Activated CD4-positive, alpha-beta T cell treated with anti-CD3 and anti-CD28 coated beads, Interleukin-2, Interleukin-4, amounts not matched to agents 100 ng/mL and 50 ng/mL, durations not matched to agents 16 hours and 8 hours (primary cell): ENCODE measurements at regions not wholly inside any gene's neighbourhood (a gene's known extent, or its start where the extent isn't known, plus 50 kb on each side); places are given as distances from the start of the nearest gene placed in this dataset.

ENCODE experiments used
- DNase-seq: peaks from one replicate; pipeline ENCODE4 v3.0.0-alpha.2; 2020; ENCODE audit warnings: low spot score

DNA sequence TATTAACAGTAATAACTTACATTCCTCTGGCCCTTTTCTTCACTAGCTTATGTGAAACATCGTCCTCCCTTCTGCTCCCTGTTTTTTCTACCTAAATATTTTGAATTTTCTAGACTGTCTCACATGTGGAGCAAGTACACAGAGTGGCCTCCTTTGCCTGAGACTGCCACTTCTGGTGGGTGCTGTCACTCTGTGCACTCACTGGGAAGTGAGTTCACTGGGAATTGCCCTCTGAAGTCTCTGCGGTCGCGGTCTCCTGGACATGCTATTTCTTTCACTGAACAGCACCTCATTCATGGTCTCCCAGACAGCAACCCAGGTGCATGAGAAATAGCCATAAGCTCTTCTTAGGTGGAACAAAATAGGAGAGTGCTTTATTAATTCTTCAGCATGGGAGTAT, 1179.7 kb upstream of the ADGRL3 start:
- DNase-seq: no peak

DNA sequence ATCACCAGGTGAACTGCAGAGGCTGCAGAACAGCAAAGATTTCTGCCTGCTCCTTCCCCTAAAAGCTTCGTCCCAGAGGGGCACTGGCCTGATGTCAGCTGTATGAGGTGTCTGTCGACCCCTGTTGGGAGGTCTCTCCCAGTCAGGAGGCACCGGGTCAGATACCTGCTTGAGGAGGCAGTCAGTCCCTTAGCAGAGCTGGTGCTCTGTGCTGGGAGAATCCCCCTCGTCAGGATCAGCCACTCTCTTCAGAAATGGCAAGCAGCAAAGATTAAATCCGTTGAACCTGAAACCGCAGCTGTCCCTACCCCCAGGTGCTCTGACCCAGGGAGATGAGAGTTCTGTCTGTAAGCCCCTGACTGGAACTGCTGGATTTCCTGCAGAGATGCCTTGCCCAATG, 1166.3 kb upstream of the ADGRL3 start:
- no peak for DNase-seq

DNA sequence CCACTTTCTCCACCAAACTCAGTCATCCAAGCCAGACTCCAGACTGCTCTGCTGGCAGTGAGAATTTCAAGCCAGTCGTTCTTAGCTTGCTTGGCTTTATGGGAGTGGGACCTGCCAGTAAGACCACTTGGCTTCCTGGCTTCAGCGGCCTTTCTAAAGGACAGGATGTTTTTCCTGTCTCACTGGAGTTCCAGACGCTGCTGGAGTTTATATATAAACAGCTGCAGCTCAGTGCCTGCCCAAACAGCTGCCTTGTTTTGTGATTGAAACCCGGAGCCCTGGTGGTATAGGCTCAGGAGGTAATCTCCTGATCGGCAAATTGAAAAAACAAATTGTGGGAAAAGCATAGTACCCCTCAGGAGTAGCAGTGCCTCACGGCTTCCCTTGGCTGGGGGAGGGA, 1165.8 kb upstream of the ADGRL3 start:
- no peak for DNase-seq

DNA sequence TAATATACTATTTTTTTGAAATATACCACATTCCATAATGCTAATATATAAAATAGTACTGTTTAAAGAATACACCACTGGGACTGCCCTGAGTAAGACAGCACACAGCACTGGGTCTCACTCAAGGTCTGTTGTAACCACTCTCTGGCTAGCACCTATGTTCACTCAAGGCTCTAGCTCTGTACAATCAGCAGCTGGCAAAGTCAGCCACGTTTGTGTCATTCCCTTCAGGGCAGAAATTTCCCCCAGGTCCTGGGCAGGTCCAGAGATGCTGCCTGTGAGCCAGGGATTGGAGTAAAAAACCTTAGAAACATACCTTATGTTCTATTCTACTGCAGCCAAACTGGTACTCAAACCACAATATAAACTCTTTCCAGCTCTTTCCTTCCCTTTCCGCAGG, 1160.2 kb upstream of the ADGRL3 start:
- no peak for DNase-seq

DNA sequence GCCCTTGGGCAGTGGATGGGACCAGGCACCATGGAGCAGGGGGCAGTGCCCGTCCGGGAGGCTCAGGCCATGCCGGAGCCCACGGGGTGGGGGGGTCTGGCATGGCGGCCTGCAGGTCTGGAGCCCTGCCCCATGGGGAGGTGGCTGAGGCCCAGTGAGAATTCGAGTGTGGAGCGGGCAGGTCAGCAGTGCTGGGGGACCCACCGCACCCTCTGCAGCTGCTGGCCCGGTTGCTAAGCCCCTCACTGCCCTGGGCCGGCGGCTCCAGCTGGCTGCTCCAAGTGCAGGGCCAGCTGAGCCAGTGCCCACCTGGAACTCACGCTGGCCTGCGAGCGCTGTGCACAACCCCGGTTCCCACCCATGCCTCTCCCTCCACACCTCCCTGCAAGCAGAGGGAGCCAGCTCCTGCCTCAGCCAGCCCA, 1157.9 kb upstream of the ADGRL3 start:
- no peak for DNase-seq

DNA sequence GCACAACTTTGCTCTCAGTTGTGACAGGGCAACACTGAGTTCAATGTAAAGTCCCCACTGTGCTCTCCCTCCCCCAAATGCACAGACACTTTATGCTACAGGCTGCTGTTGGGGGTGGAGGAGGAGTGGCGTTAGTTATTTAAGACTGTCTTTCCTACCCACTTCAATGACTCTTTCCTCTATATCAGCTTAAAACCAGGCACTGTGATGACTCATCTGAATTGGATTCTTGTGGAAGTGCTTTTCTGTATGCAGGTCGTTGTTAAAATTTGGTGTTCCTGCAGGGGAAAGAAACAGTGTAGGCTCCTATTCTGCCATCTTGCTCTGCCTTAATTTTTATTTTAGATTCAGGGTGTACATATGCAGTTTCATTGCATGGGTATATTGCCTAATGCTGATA, 1157.2 kb upstream of the ADGRL3 start:
- DNase-seq: no peak

DNA sequence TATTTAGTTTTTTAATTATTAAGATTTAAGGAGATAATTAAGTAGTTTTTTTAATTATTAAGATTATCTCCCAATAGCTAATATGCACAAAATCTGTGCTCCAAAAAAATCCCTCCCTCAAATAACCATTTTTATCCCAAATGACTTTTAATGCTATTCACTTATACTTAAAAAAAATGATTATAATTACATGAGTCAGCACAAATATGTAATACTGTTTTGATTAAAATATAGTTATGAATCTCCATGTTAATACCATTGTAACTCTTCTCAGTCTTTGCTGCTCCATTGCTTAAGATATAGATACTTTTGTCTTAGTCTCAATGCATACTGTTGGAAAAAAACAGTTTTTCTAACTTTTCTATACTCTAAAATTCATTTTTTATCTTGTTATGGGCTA, 1121.1 kb upstream of the ADGRL3 start:
- no peak for DNase-seq

DNA sequence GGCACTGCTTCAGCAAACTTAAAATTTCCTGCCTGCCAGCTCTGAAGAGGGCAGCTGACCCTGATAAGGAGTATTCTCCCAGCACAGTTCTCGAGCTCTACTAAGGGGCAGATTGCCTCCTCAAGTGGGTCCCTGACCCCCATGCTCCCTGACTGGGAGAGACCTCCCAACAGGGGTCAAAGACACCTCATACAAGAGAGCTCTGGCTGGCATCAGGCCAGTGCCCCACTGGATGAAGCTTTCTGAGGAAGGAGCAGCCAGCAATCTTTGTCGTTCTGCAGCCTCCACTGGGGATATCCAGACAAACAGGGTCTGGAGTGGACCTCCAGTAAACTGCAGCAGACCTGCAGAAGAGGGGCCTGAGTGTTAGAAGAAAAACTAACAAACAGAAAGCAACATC, 1118.3 kb upstream of the ADGRL3 start:
- no peak for DNase-seq

DNA sequence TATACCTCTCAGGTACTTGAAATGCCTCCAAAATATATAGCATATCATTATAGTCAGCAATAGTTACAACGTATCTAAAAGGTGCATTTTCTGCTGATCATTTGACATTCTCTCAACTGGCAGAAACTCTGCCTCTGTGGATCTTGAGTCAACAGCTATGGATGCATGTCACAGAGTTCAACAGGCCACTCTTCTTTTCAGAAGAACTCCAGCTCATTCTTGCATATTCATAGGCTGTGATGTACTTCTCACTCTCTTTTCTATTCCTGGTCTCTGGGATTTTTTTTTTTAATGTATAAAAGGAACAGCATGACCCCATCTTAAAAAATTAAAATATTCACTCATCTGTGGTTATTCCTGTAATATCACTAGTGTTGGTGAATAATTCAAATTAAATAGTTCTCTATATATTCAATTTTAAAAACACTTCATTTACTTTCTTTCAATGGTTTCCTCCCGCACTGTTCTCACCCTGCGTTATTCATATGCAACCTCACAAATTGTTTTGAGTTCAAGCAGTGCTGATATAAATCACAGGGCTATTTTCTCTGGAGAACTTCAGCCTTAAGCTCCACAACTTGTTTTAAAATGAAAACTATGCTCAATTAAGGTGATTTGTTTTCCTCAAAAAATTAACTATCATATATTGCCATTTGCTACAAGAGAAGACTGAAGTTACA, 1111.2 kb upstream of the ADGRL3 start:
- no peak for DNase-seq

DNA sequence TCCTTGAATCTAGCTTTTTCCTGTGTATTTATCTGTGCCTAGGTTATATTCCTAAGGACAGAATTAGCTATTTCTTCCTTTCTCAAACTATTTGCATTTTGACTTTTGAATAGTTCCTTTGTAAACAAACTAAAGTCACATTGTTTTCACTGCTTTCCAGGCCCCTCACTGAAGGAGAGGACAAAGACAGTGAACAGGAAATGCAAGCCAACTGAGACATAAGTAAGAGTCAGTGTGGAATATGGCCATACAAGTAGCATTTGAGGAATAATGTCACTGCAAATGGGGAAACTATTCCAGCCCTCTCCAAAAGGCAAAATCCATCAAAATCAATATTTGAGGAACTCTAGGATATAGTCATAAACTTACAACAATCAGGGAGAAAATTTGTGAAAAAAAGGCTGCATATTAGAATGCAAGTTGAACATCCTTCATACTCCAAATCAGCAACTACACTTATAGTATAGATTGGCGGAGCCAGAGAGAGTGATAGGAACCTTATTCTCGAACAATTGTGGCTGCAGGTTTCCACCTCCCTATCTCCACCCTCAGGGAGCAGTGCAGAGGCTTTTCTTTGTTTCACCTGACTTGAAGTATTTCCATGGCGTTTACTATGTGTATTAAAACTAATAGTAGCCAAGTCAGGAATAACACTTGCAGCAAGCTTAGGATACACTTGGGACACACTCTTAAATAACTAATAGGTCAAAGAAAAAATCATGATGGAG, 1110.4 kb upstream of the ADGRL3 start:
- DNase-seq: no peak

DNA sequence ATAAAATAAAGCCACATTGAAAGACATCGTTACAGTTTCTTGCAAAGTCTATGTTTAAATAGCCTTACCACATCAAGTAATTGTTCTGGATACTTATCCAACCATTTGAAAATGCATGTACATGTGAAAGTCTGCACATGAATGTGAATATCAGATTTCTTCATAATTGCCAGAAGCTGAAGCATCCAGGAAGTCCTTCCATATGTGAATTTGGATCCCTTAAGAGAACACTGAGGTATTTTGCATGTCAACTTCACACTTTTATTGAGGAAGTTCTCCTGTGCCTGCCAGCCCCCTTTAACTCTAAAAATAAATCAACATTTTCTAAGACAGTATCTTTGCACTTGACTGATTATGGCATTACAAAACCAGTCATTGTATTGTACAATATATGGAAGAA, 1103.5 kb upstream of the ADGRL3 start:
- DNase-seq: no peak

DNA sequence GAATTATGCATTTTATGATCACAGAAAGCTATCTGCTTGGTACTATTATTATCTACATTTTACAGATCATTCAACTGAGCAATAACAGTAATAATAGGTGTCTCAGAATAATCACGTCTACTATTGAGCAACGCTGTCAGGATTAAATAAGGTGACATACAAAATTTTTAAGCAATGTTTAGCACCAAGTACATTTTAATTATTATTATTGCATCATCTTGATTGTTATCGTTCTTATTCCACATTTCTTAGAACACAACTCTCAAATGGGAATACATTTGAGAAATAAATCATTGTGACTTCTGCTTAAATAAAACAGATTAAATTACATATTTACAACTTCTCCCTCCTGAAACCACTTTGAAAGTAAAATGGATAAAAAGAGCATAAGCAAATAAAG, 1083.5 kb upstream of the ADGRL3 start:
- no peak for DNase-seq

DNA sequence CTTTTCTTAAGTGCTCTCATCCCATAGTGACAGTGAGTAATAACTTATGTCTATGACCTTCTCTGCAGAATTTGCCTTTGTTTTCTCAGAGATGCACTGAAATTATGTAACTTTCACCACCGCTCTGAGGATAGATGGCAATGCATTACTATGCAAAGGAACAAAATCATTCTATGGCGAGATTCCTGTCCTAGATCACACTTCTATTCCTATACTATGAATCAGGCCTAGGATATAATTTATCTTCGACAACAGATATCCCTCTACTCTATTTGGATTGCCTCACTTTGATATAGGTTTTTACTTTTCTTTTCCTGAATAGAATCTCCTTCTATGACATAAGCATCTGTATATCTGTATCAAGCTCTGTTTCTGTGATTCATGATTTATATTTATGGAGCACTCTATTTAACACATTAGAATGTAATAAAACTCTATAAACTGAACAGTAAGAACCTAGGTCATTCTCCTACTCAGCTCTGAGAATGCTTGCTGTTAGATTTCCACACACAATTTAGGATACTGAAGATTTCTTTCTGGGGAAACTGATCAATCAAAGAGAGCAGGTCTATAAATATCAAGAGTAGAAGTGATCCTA, 1082.3 kb upstream of the ADGRL3 start:
- no peak for DNase-seq

DNA sequence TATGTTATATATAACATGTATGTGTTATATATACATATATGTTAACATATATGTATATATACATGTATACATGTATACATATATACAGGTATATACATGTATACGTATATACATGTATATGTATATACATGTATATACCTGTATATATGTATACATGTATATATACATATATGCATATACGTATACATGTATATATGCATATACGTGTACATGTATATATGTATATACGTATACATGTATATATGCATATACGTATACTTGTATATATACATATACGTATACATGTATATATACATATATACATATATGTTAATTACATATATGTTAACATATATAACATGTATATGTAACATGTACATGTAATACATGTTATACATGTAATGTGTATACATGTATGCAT, 1077.3 kb upstream of the ADGRL3 start:
- no peak for DNase-seq

DNA sequence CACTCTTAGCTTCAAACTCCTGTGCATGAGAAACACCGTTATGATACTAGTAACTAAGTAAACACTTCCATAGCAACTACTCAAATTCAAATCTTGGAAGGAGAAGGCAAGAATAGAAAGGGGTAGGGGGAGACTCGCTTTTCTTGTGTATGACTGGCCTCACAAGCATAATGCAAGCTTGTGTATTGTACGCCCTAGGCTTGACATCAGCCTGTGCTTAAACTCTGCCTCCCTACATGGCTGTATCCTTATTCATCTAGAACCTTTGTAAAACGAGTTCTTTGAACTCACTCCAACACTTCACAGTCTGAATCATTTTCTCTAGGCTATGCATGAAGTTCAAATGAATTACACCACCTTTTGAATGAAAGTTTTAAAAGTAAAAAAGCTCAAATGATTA, 1071.2 kb upstream of the ADGRL3 start:
- DNase-seq: no peak

DNA sequence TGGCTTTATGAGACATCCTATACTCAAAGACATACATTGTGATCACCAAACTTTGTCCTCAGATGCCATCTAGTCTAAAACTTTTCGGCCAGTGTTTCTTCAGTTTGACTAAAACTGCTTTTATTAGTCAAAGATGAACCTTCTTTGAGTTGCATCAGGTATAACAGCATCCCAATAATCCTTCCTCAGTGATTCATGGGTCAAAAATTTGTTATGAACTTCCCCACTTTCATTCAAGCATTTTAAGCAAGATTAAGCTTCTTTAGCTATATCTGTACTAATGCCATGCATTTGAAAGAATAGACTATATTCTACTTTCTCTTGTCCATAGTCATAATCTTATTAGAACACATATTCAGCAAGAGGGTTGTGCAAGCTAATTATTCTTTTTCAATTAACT, 1070.4 kb upstream of the ADGRL3 start:
- DNase-seq: no peak

DNA sequence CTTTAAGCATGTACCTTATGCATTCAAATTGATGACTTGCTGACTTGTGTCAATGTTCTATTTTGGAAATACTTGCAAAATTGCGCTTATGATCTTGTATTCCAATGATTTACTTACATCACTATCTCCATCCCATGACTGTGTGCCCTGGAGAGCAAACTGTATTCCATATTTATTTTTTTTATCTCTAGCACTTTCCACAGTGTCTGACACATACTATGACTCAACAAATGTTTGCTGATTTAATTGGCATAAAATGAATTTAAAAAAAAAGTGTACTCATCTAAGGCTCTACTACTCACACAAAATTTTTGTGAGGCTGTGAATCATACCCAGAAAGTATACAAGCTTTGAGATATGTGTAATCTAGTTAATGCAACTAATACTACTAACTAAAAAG, 1066.8 kb upstream of the ADGRL3 start:
- no peak for DNase-seq

DNA sequence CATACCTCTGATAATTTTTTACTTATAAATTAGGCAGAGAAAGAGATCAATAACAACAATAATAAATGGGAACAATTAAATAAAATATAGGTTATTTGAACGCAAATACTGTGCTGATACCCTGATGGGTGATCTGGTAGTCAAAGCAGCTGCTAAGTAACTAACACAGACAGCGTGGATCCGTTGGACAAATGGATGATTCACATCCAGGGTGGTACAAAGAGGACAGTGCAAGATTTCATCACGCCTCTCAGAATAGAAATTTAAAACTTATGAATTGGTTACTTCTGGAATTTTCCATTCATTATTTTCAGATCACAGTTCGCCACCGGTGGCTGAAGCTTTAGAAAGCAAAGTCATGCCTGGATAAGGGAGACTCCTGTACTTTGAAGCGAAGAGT, 1066.0 kb upstream of the ADGRL3 start:
- no peak for DNase-seq

DNA sequence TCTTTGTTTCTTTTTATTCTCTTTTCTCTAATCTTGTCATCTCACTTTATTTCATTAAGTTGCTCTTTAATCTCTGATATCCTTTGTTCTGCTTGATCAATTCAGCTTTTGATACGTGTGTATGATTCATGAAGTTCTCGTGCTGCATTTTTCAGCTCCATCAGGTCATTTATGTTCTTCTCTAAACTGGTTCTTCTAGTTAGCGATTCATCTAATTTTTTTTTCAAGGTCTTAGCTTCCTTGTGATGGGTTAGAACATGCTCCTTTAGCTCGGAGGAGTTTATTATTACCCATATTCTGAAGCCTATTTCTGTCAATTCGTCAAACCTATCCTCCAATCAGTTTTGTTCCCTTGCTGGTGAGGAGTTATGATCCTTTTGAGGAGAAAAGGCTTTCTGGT, 1045.0 kb upstream of the ADGRL3 start:
- no peak for DNase-seq

DNA sequence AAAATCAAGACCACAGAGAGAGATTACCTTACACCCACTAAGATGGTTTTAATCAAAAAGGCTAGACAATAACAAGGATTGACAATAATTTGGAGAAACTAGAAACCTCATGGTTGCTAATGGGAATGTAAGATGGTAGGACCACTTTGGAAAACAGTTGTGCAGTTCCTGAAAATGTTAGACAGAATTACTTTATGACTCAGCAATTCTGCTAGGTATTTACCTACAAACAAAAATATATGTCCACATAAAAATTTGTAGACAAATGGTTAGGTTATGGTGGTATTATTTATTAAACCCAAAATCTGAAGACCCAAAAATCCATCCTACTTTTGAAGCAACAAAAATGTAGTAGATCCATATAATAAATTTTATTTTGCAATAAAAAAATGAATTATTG, 1027.0 kb upstream of the ADGRL3 start:
- DNase-seq: no peak

DNA sequence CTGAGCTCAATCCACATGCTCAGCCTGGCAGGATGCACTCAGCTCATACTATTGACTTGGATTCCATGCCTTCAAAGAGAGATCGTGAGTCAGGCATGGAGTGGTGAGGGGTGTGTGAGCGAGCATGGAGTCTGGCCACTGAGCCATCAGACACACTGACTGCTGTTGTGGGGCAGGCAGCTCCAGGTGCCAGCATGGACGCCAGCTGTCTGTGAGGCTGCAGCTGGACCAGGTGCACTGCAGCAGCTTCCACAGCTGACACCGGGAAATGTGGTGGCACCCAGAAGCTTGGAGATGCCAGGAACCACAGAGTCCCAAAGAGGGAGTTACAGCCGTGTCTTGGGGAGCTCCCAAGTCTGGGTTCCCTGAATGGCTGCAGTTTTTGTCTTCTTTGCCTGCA, 1026.4 kb upstream of the ADGRL3 start:
- DNase-seq: no peak

DNA sequence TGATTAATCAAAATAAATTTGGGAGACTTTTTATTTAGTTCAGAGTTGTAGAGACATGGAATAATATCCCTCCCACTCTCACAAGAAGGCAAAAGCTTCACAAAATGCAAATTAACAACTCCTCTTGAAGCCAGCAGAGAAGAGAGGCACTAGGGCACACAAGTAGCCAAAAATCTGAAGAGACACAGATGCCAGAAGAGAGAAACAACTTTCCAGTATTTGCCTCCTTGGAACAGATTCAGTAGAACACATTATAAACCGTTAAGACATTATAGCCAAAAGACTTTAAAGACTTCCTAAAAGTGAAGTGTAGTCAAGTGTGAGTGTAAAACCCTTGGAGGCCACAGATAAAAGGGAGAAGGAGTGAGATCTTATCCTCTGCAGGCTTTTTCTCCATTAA, 1024.9 kb upstream of the ADGRL3 start:
- no peak for DNase-seq

DNA sequence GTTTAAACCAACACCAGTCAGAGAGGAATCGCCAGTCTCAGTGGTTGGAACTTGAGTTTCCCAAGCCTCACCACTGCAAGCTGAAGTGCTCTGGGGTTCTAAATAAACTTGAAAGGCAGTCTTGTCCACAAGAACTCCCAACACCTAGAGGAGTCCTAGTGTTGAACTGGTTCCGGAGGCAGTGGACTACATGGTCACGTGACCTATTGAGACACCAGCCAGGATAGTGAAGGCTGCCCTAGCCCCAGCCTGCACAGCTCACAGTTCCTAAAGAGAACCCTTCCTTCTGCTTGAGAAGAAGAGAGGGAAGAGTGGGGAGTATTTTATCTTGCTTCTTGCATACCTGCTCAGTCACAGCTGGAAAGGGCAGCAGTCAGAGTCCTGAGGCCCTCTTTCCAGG, 1012.7 kb upstream of the ADGRL3 start:
- DNase-seq: no peak

DNA sequence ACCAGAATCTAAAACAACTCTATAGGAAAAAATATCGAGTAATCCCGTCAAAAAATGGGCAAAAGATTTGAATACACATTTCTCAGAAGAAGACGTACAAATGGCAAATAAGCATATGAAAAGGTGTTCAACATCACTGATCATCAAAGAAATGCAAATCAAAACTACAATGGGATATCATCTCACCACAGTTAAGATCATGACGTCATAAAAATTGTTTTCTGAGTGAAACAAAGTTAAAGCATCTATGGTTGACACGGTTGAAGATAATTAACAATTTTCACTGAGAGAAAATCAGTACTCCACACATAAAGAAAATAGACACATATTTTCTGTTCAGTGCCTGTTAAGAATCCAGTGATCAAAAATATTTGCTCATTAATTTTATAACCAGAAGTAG, 1010.8 kb upstream of the ADGRL3 start:
- DNase-seq: no peak
